ENCODE measurements at regions not wholly inside any gene's neighbourhood (a gene's known extent, or its start where the extent isn't known, plus 50 kb on each side); places are given as distances from the start of the nearest gene placed in this dataset.

GRCh38 chr14:101048766-101049165, 145.2 kb upstream of the RTL1 start:
- no peak for DNase-seq

- DNase-seq = no peak
These were observed 146.0 kb upstream of the RTL1 start for GRCh38 chr14:101049511-101049910.

GRCh38 chr14:101049942-101050341, 146.4 kb upstream of the RTL1 start:
- no peak for DNase-seq

- DNase-seq = no peak
These were observed 147.5 kb upstream of the RTL1 start for GRCh38 chr14:101050901-101051490.

- no peak for DNase-seq
These were observed 151.1 kb upstream of the RTL1 start for GRCh38 chr14:101054671-101055070.

GRCh38 chr14:101055106-101055662, 151.7 kb upstream of the RTL1 start:
- no peak for DNase-seq

GRCh38 chr14:101055776-101056374, 152.4 kb upstream of the RTL1 start:
- DNase-seq = no peak

GRCh38 chr14:101056446-101056845, 152.9 kb upstream of the RTL1 start:
- no peak for DNase-seq

- no peak for DNase-seq
These were observed 153.9 kb upstream of the RTL1 start for GRCh38 chr14:101057394-101057793.

GRCh38 chr14:101058571-101058970, 155.0 kb upstream of the RTL1 start:
- no peak for DNase-seq

GRCh38 chr14:101060171-101060601, 156.7 kb upstream of the RTL1 start:
- DNase-seq = no peak

- DNase-seq = no peak
These were observed 158.0 kb upstream of the RTL1 start for GRCh38 chr14:101061411-101062064.

- no peak for DNase-seq
These were observed 158.5 kb upstream of the RTL1 start for GRCh38 chr14:101062065-101062450.

- DNase-seq = no peak
These were observed 159.1 kb upstream of the RTL1 start for GRCh38 chr14:101062601-101063000.

- no peak for DNase-seq
These were observed 159.6 kb upstream of the RTL1 start for GRCh38 chr14:101063121-101063520.

GRCh38 chr14:101064121-101064661, 160.7 kb upstream of the RTL1 start:
- DNase-seq = no peak

GRCh38 chr14:101064718-101065117, 161.2 kb upstream of the RTL1 start:
- no peak for DNase-seq

- DNase-seq = no peak
These were observed 161.7 kb upstream of the RTL1 start for GRCh38 chr14:101065246-101065645.

GRCh38 chr14:101065696-101066694, 162.5 kb upstream of the RTL1 start:
- DNase-seq = no peak

- DNase-seq = no peak
These were observed 163.4 kb upstream of the RTL1 start for GRCh38 chr14:101066826-101067510.

- no peak for DNase-seq
These were observed 165.0 kb upstream of the RTL1 start for GRCh38 chr14:101068313-101069227.
